Upper lobe of right lung (tissue), 1 donor: ENCODE measurements at regions not wholly inside any gene's neighbourhood (a gene's known extent, or its start where the extent isn't known, plus 50 kb on each side); places are given as distances from the start of the nearest gene placed in this dataset.

ENCODE experiments used
- ATAC-seq: fragments of 200-7000 bp; cut with Tn5 transposase; one replicate; pipeline ENCODE4 v1.9.1; 2020; ENCODE audit warnings: mild to moderate bottlenecking, moderate library complexity
- DNase-seq: peaks from one replicate; pipeline ENCODE4 v3.0.0-alpha.2; 2020
- H3K27ac ChIP-seq: fragments of 200-600 bp; one replicate; pipeline ENCODE4 v1.8.0; 2022
- H3K27me3 ChIP-seq: fragments of 200-600 bp; one replicate; pipeline ENCODE4 v1.8.0; 2022; ENCODE audit warnings: mild to moderate bottlenecking
- H3K36me3 ChIP-seq: fragments of 200-600 bp; one replicate; pipeline ENCODE4 v1.8.0; 2022
- H3K4me1 ChIP-seq: fragments of 200-600 bp; one replicate; pipeline ENCODE4 v1.8.0; 2022
- H3K4me3 ChIP-seq: fragments of 200-600 bp; one replicate; pipeline ENCODE4 v1.8.0; 2022; ENCODE audit warnings: mild to moderate bottlenecking
- H3K9me3 ChIP-seq: fragments of 200-600 bp; one replicate; pipeline ENCODE4 v1.8.0; 2022
- intact Hi-C: fragments of 100-400 bp; cut with DNase I; formaldehyde crosslinking; loops from one replicate; pipeline ENCODE4 v1.11.0; 2022
- TF ChIP-seq, protein P1 (sequence below): fragments of 200-600 bp; IDR thresholded peaks from one replicate; pipeline ENCODE4 v1.8.0; 2022; ENCODE audit warnings: antibody characterized with exemption
- donor health status: DM: no; HTN: yes; CAD: no; lungs with severe emphysema.

DNA sequence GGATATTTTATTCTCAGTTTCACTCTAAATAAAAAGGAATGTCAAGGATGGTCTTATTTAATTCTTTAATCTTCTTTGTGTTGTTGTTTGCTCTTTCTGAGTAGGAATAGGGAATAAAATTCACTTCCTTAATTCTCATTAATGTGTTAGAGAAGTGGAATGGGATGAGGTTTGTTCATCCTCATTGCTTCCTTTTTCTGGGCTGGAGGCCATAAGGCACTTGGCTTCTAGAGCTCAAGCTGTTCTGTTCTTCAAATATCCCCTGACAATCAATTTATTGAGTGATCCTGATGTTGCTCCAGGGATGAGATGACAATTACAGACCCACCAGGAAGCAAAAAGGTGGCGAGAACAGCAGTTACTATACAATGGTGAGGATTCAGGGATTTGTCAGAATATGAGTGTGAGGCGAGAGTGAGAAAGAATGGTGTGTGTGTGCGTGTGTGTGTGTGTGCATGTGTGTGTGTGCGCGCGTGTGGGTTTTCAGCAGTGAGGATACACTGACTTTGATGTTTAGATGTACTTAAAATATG is 557.6 kb upstream of the FANCL start:
- no peak overlapping the region for H3K4me3 ChIP-seq
- H3K27ac ChIP-seq, result no peak overlapping the region
- H3K36me3 ChIP-seq, result no peaks in the 10 kb centered on the region
- TF ChIP-seq, protein P1, sequence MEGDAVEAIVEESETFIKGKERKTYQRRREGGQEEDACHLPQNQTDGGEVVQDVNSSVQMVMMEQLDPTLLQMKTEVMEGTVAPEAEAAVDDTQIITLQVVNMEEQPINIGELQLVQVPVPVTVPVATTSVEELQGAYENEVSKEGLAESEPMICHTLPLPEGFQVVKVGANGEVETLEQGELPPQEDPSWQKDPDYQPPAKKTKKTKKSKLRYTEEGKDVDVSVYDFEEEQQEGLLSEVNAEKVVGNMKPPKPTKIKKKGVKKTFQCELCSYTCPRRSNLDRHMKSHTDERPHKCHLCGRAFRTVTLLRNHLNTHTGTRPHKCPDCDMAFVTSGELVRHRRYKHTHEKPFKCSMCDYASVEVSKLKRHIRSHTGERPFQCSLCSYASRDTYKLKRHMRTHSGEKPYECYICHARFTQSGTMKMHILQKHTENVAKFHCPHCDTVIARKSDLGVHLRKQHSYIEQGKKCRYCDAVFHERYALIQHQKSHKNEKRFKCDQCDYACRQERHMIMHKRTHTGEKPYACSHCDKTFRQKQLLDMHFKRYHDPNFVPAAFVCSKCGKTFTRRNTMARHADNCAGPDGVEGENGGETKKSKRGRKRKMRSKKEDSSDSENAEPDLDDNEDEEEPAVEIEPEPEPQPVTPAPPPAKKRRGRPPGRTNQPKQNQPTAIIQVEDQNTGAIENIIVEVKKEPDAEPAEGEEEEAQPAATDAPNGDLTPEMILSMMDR, result no peak
- H3K4me1 ChIP-seq, result no peaks in the 10 kb centered on the region
- DNase-seq (no peak), ATAC-seq (no peak)
- intact Hi-C loops, result no loop called here
- H3K27me3 ChIP-seq, result peaks cover 3% of the 10 kb centered on the region
- no peaks in the 10 kb centered on the region for H3K9me3 ChIP-seq

DNA sequence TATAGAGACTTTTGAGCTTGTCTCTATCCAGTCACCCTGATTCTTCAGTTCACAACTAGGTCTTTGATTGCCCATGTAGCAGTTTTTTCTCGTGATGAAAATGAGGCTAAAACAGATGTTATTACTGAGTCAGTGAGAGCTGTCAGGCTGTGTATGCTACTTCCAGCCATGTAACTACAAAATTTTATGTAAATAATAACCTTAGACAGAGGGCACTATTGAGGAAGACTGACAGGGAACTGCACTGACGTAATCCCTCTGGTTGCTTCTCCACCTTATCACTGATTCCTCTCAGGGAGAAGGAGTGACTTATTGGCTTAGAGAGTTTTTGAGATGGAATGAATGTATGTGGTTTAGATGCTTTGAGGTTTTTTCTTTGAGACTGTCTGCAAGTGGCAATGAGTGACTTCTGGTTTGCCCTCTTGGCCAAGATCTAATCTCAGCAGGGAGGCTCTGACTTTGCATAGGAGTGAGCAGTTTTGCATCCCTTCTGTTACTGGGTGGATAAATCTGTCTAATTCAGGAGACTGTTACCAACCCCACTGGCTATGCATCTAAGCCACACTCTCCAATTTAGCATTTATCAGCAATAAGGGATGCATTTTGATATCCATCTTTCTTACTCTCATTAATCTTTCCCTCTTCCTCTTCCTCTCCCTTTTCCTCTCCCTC is 555.2 kb upstream of the FANCL start:
- no peak for DNase-seq
- peaks cover 3% of the 10 kb centered on the region for H3K27me3 ChIP-seq
- intact Hi-C loops, result no loop called here
- H3K9me3 ChIP-seq, result no peaks in the 10 kb centered on the region
- ATAC-seq, result no peak
- no peaks in the 10 kb centered on the region for H3K4me1 ChIP-seq
- no peaks in the 10 kb centered on the region for H3K36me3 ChIP-seq
- TF ChIP-seq, protein P1, result no peak
- H3K4me3 ChIP-seq, result no peak overlapping the region
- no peak overlapping the region for H3K27ac ChIP-seq

DNA sequence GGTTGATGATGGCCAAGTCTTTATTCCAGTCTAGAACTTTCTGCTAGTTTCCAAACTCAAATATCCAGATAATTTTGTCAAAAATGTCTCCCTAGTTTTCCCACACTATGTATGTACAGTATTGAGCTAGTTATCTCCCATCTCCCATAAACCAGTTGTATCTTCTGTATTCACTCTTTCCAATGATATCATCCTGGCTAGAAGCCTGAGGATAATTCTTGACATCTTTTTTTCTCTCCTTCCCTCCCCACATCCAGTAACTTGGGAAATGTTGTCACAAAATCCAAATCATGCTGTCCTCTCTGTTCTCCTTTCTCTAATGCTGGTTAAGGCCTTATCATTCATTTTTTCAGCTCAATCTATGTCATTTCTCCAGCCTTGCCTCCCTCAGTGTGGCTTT is 553.8 kb upstream of the FANCL start:
- Histone ChIP-seq H3K36me3 (no peaks in the 10 kb centered on the region), H3K4me1 (no peaks in the 10 kb centered on the region), H3K4me3 (no peak overlapping the region), H3K27ac (no peak overlapping the region), H3K27me3 (peaks cover 3% of the 10 kb centered on the region), H3K9me3 (no peaks in the 10 kb centered on the region)
- no peak for ATAC-seq
- TF ChIP-seq, protein P1, result no peak
- intact Hi-C loops, result no loop called here
- DNase-seq, result no peak

DNA sequence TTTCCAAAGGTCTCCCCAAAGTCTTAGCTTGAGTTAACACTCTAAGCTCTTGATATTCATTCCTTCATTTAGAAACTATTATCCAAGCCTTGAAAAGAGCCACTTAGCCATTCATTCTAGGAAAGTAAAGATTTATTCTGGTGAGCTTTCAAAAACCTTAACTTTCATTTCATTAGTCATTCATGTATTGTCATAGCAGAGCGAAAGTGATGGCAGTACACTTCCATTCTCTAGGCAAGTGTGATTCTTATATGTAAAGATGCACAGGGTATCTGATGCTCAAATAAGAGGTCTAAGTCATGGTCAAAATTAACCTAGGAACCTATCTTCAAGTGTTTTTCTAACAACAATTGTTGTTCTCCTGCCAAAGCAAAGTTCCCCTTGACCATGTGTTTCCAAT is 553.0 kb upstream of the FANCL start:
- no peaks in the 10 kb centered on the region for H3K9me3 ChIP-seq
- DNase-seq (no peak), ATAC-seq (no peak)
- H3K4me3 ChIP-seq, result no peak overlapping the region
- no peaks in the 10 kb centered on the region for H3K4me1 ChIP-seq
- TF ChIP-seq, protein P1, result no peak
- no peak overlapping the region for H3K27ac ChIP-seq
- no peaks in the 10 kb centered on the region for H3K36me3 ChIP-seq
- intact Hi-C loops, result no loop called here
- peaks cover 3% of the 10 kb centered on the region for H3K27me3 ChIP-seq

DNA sequence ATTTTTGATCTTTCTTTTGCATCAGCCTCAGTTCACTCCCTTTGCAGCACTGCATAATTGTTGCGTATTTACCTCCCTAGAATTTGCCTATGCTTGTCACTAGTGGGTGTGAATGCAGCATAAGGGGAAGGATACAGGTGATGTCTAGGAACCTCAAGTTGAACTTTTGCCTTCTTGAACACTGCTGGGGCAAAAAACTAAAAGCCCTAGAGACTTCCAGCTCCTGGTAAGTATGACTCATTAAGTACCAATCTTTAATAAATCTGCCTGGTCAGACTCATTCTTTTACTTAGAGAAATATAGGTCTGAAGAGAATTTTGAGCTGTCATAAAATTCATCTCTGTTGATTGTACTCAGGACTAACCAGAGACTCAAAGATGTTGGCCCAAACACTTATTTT is 547.3 kb upstream of the FANCL start:
- H3K4me3 ChIP-seq, result no peak overlapping the region
- H3K27ac ChIP-seq, result no peak overlapping the region
- DNase-seq (no peak), ATAC-seq (no peak)
- H3K27me3 ChIP-seq, result no peaks in the 10 kb centered on the region
- H3K9me3 ChIP-seq, result no peaks in the 10 kb centered on the region
- H3K4me1 ChIP-seq, result no peaks in the 10 kb centered on the region
- TF ChIP-seq, protein P1, result no peak
- intact Hi-C loops, result no loop called here
- no peaks in the 10 kb centered on the region for H3K36me3 ChIP-seq

DNA sequence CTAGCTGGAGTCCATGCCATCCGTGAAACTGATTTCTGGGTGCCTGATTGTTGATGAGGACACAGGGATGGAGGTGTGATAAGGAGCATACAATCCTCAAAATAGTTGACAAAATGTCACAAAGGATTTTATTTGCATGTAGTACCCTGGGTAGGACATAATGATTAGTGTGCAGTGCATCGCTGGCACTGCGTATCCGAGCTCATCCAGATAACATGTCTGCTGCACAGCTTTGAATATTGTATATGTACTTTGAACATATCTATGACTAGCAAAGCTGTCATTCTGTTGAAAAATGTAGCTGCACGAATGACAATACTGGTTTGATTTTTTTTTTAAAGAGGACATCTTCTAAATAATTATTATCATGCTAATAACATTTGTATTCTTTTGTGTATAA is 529.7 kb upstream of the FANCL start:
- ATAC-seq, result no peak
- DNase-seq, result no peak
- no peaks in the 10 kb centered on the region for H3K27me3 ChIP-seq
- TF ChIP-seq, protein P1, result no peak
- intact Hi-C loops, result no loop called here
- no peaks in the 10 kb centered on the region for H3K9me3 ChIP-seq
- no peaks in the 10 kb centered on the region for H3K4me1 ChIP-seq
- no peaks in the 10 kb centered on the region for H3K36me3 ChIP-seq
- H3K27ac ChIP-seq, result no peak overlapping the region
- H3K4me3 ChIP-seq, result no peak overlapping the region
